DND-41 (cell line): ENCODE measurements at regions not wholly inside any gene's neighbourhood (a gene's known extent, or its start where the extent isn't known, plus 50 kb on each side); places are given as distances from the start of the nearest gene placed in this dataset.

Experiments used
- CTCF ChIP-seq: IDR thresholded peaks from 2 replicates; pipeline ENCODE4 v1.5.1; 2012; ENCODE audit warnings: borderline replicate concordance, low read length, moderate library complexity, mild to moderate bottlenecking; ENCODE audit not compliant: poor library complexity, severe bottlenecking; ENCODE audit errors: extremely low read depth
- EZH2 ChIP-seq: IDR thresholded peaks from 3 replicates; pipeline ENCODE4 v1.6.1; 2012; ENCODE audit warnings: borderline replicate concordance, low read depth, mild to moderate bottlenecking, moderate library complexity, low read length, inconsistent platforms; ENCODE audit not compliant: severe bottlenecking

GRCh38 chr20:22226849-22227700 lies 357.3 kb downstream of the FOXA2 start:
- TF ChIP-seq CTCF (no peak), EZH2 (no peak)
